ENCODE measurements at regions not wholly inside any gene's neighbourhood (a gene's known extent, or its start where the extent isn't known, plus 50 kb on each side); places are given as distances from the start of the nearest gene placed in this dataset.

DNA sequence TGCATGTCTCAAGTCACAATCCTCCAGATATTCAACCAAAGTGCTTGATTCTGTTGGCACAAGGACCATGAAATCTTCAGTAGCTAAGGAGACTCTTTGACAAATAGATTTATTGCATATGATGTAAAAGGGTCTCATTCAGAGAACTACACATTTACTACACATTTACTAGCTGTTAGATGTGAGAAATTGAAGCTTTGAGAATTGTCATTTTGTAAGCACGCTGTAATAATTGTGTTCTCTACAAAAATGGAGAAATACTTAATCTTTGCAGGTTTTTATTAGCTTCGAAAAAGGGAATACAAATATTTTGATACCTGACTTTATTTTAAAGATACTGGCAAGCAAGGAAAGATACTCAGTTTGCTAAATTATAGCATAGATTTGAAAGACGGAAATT is 70.2 kb upstream of the CHD2 start:
- WGBS, 2 donors: 53 to 79% methylated on average over 3 of the region's 3 CpGs
- no peaks in the 10 kb centered on the region for H3K27me3 ChIP-seq
- ATAC-seq: no peak
- no peak for TF ChIP-seq POLR2A (IDR thresholded peaks at IDR 0.05)
- TF ChIP-seq, protein P1, sequence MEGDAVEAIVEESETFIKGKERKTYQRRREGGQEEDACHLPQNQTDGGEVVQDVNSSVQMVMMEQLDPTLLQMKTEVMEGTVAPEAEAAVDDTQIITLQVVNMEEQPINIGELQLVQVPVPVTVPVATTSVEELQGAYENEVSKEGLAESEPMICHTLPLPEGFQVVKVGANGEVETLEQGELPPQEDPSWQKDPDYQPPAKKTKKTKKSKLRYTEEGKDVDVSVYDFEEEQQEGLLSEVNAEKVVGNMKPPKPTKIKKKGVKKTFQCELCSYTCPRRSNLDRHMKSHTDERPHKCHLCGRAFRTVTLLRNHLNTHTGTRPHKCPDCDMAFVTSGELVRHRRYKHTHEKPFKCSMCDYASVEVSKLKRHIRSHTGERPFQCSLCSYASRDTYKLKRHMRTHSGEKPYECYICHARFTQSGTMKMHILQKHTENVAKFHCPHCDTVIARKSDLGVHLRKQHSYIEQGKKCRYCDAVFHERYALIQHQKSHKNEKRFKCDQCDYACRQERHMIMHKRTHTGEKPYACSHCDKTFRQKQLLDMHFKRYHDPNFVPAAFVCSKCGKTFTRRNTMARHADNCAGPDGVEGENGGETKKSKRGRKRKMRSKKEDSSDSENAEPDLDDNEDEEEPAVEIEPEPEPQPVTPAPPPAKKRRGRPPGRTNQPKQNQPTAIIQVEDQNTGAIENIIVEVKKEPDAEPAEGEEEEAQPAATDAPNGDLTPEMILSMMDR (IDR thresholded peaks at IDR 0.05): no peak
- no peak overlapping the region for H3K4me3 ChIP-seq
- intact Hi-C loops (cut with DNase I): no loop called here
- peaks cover 41% of the 10 kb centered on the region for H3K4me1 ChIP-seq
- peak overlapping the region in 3 of 4 donors; percentile 9 to 98 (median 95) for H3K27ac ChIP-seq
- DNase-seq: no peak
- H3K9me3 ChIP-seq: no peaks in the 10 kb centered on the region
- H3K36me3 ChIP-seq (replicated peaks in 1 of 2; ENCODE audit: insufficient read depth in 1 of 2, low read depth in 2 of 2): no peaks in the 10 kb centered on the region

DNA sequence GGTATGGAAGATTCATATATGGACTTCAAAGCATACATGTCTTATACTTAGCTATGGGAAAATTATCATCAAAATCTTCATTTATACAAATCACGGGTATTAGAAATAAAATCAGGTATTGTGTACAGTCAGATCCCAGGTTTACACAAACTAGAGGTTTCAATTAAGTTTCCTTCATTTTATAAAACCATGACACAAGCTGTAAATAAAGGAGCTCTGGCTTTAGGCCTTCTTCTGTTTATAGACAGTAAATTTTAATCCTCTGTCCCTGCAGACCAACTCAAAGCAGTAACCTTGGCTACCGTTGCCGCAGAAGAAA is 68.8 kb upstream of the CHD2 start:
- WGBS, 2 donors: 1 to 7% methylated on average over 3 of the region's 3 CpGs
- no peaks in the 10 kb centered on the region for H3K9me3 ChIP-seq
- intact Hi-C loops (cut with DNase I): no loop called here
- H3K4me1 ChIP-seq: peaks cover 41% of the 10 kb centered on the region
- H3K4me3 ChIP-seq: no peak overlapping the region
- peak overlapping the region; percentile 87 to 98 (median 92) for H3K27ac ChIP-seq
- DNase-seq: no peak
- H3K27me3 ChIP-seq: no peaks in the 10 kb centered on the region
- H3K36me3 ChIP-seq (replicated peaks in 1 of 2; ENCODE audit: insufficient read depth in 1 of 2, low read depth in 2 of 2): no peaks in the 10 kb centered on the region
- ATAC-seq: no peak
- TF ChIP-seq POLR2A (IDR thresholded peaks at IDR 0.05): no peak

DNA sequence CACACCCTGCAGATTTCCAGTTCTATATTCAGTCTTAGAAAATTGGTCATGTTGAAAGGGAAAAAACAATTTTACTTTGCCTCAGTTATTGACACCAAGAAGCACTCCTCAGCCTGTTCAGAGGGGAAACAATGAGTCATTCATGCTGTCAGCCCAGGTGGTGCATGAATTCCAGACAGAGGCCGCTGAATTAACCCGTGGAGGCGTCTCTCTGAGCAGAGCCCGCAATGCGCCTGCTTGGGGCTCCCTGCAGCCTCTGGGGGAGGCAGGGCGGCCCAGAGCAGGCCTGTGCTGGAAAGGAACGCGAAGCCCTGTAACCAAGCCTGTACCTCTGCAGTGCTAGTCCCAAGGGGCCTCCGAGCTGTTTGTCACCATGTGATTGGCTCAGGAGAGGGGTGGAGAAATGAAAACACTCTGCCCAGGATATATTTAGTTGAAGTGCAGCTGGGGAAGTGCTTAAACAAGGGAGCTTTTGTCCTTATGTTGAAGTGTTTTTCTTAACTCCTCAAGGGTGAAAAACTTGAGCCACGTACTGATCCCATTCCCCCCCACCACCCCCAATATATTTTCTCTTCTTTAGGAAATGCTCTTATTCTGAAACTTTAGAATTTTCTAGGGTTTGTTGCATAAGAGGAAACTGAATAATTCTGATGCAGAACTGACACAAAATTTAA is 68.3 kb upstream of the CHD2 start:
- peak; percentile 97 for ATAC-seq
- no peaks in the 10 kb centered on the region for H3K36me3 ChIP-seq (replicated peaks in 1 of 2; ENCODE audit: insufficient read depth in 1 of 2, low read depth in 2 of 2)
- peaks cover 41% of the 10 kb centered on the region for H3K4me1 ChIP-seq
- H3K27me3 ChIP-seq: no peaks in the 10 kb centered on the region
- WGBS, 2 donors: 0 to 2% methylated on average over 9 to 10 of the region's 10 CpGs
- no peak overlapping the region for H3K4me3 ChIP-seq
- peak overlapping the region; percentile 87 to 98 (median 92) for H3K27ac ChIP-seq
- H3K9me3 ChIP-seq: no peaks in the 10 kb centered on the region
- peak; percentile 91 to 97 (median 94) for DNase-seq
- intact Hi-C loops (cut with DNase I): no loop called here
- TF ChIP-seq, protein P1 (IDR thresholded peaks at IDR 0.05): peak in 2 of 7 experiments; percentile 0 to 16
- TF ChIP-seq POLR2A (IDR thresholded peaks at IDR 0.05): peak; percentile 88 to 97 (median 96)

DNA sequence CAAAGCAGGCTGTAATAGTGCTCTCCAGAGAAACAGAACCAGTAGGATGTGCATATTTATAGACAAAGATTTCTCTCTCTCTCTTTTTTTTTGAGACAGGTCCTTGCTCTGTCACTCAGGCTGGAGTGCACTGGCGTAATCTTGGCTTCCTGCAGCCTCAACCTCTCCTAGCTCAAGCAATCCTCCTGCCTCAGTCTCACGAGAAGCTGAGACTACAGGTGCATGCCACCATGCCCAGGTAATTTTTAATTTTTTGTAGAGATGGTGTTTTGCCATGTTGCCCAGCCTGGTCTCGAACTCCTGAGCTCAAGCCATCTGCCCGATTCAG is 67.1 kb upstream of the CHD2 start:
- Histone ChIP-seq H3K27ac (peak overlapping the region; percentile 45 to 98 (median 92)), H3K4me1 (peaks cover 41% of the 10 kb centered on the region), H3K9me3 (no peaks in the 10 kb centered on the region), H3K4me3 (no peak overlapping the region), H3K27me3 (no peaks in the 10 kb centered on the region), H3K36me3 (replicated peaks in 1 of 2; ENCODE audit: insufficient read depth in 1 of 2, low read depth in 2 of 2) (no peaks in the 10 kb centered on the region)
- no peak for DNase-seq
- no peak for ATAC-seq
- 74 to 93% methylated on average over 4 of the region's 4 CpGs for WGBS, 2 donors
- TF ChIP-seq POLR2A (IDR thresholded peaks at IDR 0.05): no peak
- TF ChIP-seq, protein P1 (IDR thresholded peaks at IDR 0.05): no peak
- intact Hi-C loops (cut with DNase I): no loop called here

DNA sequence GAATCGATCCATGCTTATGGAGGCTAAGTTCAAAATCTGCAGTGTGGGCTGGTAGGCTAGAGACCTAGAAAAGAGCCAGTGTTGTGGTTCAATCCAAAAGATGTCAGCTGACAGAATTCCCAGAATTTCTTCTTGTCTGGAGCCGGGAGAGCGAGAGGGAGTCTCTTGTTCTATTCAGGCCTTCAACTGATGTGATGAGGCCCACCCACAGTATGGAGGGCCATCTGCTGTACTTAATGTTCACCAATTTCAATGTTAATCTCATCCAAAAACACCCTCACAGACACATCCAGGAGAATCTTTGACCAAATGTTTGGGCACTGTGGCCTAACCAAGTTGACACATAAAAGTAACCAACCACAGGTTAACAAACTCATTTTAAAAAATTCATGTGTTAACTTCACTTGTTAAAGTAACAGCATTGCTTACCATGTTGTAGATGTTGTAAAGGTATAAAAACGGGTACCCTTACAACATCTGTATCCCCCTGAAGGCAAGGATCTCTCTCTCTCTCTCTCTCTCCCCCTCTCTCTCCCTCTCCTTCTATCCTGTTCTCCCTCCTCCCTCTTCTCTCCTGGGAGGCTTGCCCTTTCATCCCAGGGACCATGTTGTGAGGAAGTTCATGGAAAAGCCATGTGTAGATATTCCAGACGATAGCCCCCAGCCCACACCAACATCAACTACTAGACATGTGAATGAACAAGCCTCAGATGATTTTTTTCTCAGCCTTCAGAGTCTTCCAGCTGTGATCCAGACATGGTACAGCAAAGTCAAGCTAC is 66.4 kb upstream of the CHD2 start:
- DNase-seq: no peak
- intact Hi-C loops (cut with DNase I): no loop called here
- TF ChIP-seq, protein P1 (IDR thresholded peaks at IDR 0.05): no peak
- no peak for TF ChIP-seq POLR2A (IDR thresholded peaks at IDR 0.05)
- Histone ChIP-seq H3K27ac (peak overlapping the region; percentile 45 to 98 (median 92)), H3K4me1 (peaks cover 41% of the 10 kb centered on the region), H3K4me3 (no peak overlapping the region), H3K9me3 (no peaks in the 10 kb centered on the region), H3K27me3 (no peaks in the 10 kb centered on the region), H3K36me3 (replicated peaks in 1 of 2; ENCODE audit: insufficient read depth in 1 of 2, low read depth in 2 of 2) (no peaks in the 10 kb centered on the region)
- WGBS, 2 donors: 69 to 78% methylated on average over 5 of the region's 5 CpGs
- no peak for ATAC-seq
